GM21723 (cell line): ENCODE measurements at regions not wholly inside any gene's neighbourhood (a gene's known extent, or its start where the extent isn't known, plus 50 kb on each side); places are given as distances from the start of the nearest gene placed in this dataset.

Experiments used
- ATAC-seq: cut with Tn5 transposase; IDR thresholded peaks from one replicate; pipeline ENCODE4 v1.9.1; 2021; ENCODE audit warnings: mild to moderate bottlenecking, moderate library complexity; ENCODE audit not compliant: unreplicated experiment

GRCh38 chr1:39107341-39108290 lies 81.5 kb downstream of the NDUFS5 start:
- no peak for ATAC-seq

DNA sequence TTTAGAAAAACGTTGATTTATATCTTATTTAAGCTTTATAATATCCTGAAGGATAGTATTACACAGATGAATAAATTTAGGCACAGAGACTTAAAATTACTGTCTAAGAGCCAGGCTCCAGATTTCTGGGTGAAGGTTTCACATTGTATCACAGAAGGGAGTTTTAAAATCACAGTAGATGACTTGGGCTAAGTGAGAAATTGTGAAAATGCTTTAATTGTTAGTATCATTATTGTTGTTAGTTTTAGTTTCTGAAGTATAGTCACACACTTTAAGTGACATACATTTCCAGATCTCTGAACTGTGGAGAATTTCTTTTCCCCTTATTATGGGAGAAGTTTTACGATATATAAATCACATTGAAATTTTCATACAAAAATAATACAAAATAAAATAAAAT lies 83.5 kb downstream of the NDUFS5 start:
- ATAC-seq = no peak

GRCh38 chr1:39110325-39110851 lies 84.2 kb downstream of the NDUFS5 start:
- no peak for ATAC-seq

DNA sequence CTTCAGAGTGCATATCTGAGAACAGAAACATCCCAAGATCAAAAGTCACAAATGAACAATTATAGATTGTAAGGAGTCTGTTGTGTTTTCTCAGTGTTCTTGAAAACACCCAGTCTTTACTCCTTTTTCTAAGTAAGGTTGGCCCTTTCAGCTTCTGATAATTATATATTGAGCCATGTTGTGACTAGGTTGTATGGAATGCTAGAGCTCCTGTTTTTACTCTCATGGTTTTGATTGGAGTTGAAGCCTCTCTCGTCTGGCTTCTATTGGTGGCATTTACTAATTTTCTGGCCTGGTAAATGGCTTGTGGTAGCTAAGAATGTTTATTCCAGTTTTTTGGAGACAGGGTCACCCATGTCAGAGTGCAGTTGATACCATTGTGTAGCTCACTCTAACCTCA lies 84.7 kb downstream of the NDUFS5 start:
- ATAC-seq = no peak

DNA sequence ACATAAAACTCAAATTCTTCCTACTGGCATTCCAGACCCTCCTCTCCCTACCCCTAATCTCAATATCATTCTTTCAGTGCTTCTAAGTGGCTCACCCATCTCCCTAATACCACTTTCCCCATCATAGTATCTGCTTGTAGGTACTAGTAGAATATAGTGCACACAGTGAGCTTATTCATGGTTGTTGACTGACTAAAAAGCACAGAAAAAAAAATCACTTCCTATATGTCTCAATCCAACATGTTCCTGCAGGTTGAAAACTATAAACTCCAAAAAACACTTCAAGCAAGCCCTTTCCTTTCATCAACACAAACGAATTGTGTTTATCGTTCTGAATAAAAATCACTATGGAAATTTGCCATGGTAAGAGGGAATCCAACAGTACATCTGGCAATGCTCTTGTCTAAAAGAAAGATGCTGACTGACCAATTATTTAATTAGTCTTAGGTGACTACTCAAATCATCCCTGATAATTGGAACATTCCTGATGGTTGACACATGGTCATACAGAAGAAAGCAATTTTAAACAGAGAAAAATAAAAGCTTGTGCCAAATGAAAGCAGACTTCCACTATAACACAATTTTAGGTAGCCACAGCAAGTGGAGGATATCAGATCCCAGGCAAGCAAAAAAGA lies 87.1 kb downstream of the NDUFS5 start:
- no peak for ATAC-seq

GRCh38 chr1:39115271-39116110 lies 89.0 kb upstream of the MACF1 start:
- no peak for ATAC-seq

GRCh38 chr1:39116116-39116607 lies 88.3 kb upstream of the MACF1 start:
- no peak for ATAC-seq

- ATAC-seq = no peak
These were observed 87.4 kb upstream of the MACF1 start for GRCh38 chr1:39116860-39117728.

- no peak for ATAC-seq
These were observed 86.5 kb upstream of the MACF1 start for GRCh38 chr1:39117899-39118450.

DNA sequence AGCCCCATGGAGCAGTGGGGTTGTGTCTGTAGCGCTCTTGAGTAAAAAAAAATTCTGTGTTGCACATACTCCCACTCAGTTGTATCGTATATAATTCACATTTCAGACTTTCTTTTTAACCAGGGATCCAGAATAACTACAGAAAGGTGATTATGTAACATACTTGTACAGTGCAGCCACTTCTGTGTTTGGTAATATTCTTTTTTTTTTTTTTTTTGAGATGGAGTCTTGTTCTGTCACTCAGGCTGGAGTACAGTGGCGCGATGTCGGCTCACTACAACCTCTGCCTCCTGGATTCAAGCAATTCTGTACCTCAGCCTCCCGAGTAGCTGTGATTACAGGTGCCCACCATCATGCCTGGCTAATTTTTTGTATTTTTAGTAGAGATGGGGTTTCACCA lies 82.4 kb upstream of the MACF1 start:
- ATAC-seq = no peak

GRCh38 chr1:39124282-39124681 lies 80.2 kb upstream of the MACF1 start:
- no peak for ATAC-seq

- ATAC-seq = no peak
These were observed 77.0 kb upstream of the MACF1 start for GRCh38 chr1:39127513-39127912.

- ATAC-seq = no peak
These were observed 76.4 kb upstream of the MACF1 start for GRCh38 chr1:39128126-39128525.

GRCh38 chr1:39128959-39129358 lies 75.5 kb upstream of the MACF1 start:
- ATAC-seq = no peak

DNA sequence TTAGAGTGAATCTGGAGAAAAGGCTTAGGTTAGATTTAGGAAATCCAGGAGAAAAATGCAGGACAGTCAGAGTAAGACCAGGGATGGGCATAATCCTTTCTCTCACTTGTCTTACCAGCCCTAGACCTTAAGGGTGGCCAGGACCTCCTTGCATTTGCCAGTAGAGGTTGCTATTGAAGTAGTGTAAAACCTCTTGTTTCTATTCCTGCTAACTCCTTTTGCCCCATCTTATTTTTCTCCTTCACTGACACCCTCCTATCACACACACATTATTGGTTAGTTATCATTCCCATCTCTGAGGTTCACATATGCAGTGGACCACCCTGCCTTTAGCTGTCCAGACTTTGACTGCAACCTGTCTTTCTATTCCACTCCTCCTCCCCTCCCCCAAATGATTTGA lies 75.0 kb upstream of the MACF1 start:
- no peak for ATAC-seq

DNA sequence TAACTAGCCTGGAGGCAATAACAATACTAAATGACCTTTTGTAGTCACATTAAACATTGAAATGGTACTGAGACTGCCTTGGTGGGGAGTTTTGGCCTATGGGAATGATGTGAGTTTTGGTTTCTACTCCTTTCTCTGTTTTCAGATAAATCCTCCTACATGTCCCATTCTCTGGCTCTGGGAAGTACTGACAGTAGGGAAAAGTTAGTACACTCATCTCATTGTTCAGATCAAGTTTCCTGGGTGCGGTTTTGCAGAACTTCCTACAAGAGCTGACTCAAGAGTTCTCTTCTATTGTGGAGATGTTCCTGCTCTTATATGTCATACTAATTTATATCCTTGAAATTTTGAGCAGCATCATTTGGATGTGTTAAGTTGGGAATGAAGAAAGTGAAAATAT lies 74.2 kb upstream of the MACF1 start:
- ATAC-seq = no peak

DNA sequence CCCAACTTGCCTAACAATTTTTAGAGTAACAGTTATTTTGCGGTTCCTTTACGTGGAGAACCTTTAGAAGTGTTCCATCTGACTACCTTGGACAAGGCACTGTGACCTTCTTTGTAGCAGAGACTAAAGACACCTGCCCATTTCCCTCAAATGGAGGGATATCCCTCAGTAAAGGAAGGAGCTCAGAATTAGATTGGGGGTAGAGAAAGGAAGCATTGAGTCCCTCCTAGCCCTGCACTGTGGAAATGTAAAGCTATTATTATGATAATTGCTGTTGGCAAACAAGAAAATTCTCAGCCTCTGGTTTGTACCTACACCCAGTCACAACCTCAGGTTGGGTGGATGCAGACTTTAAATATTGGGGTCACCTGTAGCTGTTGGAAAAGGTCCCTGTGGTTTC lies 72.6 kb upstream of the MACF1 start:
- no peak for ATAC-seq

- no peak for ATAC-seq
These were observed 71.8 kb upstream of the MACF1 start for GRCh38 chr1:39132505-39133339.

DNA sequence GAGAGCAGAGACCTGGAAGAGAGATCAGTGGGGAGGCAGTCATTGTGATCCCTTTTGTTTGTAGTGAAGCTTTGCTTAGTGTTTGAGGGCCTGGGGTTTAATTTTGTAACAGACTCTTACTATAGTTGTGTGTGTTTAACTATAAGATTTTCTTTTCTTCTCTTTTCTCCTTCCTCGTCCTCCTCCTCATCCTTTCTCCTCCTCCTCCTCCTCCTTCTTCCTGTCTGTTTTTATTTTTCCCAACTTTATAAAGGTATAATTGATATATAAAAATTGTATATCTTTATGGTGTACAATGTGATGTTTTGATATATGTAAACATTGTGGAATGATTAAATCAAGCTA lies 71.2 kb upstream of the MACF1 start:
- ATAC-seq = no peak
